HUES64 (cell line): ENCODE measurements at regions not wholly inside any gene's neighbourhood (a gene's known extent, or its start where the extent isn't known, plus 50 kb on each side); places are given as distances from the start of the nearest gene placed in this dataset.
A peak's percentile ranks its signal among the peaks of the same experiment; 100 is the strongest.

Experiments
- H3K27ac ChIP-seq: 2 replicates; pipeline ENCODE4 v1.7.0; 2013; ENCODE audit warnings: low read depth, low read length, inconsistent platforms
- H3K27me3 ChIP-seq: 2 replicates; pipeline ENCODE4 v1.6.1; 2013; ENCODE audit warnings: mild to moderate bottlenecking, low read length; ENCODE audit not compliant: insufficient read depth
- H3K36me3 ChIP-seq: 2 replicates; pipeline ENCODE4 v1.6.1; 2013; ENCODE audit warnings: mild to moderate bottlenecking, low read length; ENCODE audit not compliant: insufficient read depth
- H3K4me1 ChIP-seq: 2 replicates; pipeline ENCODE4 v1.6.1; 2013; ENCODE audit warnings: mild to moderate bottlenecking, low read length, moderate library complexity; ENCODE audit not compliant: insufficient read depth
- H3K4me3 ChIP-seq: 2 replicates; pipeline ENCODE4 v1.5.1; 2013; ENCODE audit warnings: mild to moderate bottlenecking, low read length, moderate library complexity
- H3K9ac ChIP-seq: 2 replicates; pipeline ENCODE4 v1.6.1; 2013; ENCODE audit warnings: mild to moderate bottlenecking, low read depth, low read length
- H3K9me3 ChIP-seq: 2 replicates; pipeline ENCODE4 v1.6.1; 2013; ENCODE audit warnings: low read depth, low read length; ENCODE audit not compliant: insufficient read depth
- WGBS: fragments of 150-250, 120-280 bp; methylation state at CpG from one replicate; pipeline ENCODE4 v1.1.7; 2013; ENCODE audit warnings: missing lambda C conversion rate; 5-methylcytosine and 5-hydroxymethylcytosine counted together

- Histone ChIP-seq H3K27me3 (no peaks in the 10 kb centered on the region), H3K9me3 (no peaks in the 10 kb centered on the region), H3K4me1 (peaks cover 10% of the 10 kb centered on the region), H3K36me3 (no peaks in the 10 kb centered on the region), H3K9ac (no peak overlapping the region), H3K4me3 (no peak overlapping the region), H3K27ac (peak overlapping the region; percentile 57; the same call in 1 of the 2 replicates)
- 76% methylated on average over 5 of the region's 5 CpGs for WGBS
Observed at GRCh38 chr15:29533647-29534046, 264.0 kb upstream of the NSMCE3 start.

- H3K4me1 ChIP-seq: peaks cover 10% of the 10 kb centered on the region
- H3K9ac ChIP-seq: no peak overlapping the region
- WGBS: 87% methylated on average over 1 of the region's 1 CpG
- H3K27ac ChIP-seq: no peak overlapping the region
- no peaks in the 10 kb centered on the region for H3K9me3 ChIP-seq
- no peaks in the 10 kb centered on the region for H3K27me3 ChIP-seq
- H3K36me3 ChIP-seq: no peaks in the 10 kb centered on the region
- no peak overlapping the region for H3K4me3 ChIP-seq
Observed at GRCh38 chr15:29532296-29532695, 262.7 kb upstream of the NSMCE3 start.

GRCh38 chr15:29530966-29531365 lies 261.3 kb upstream of the NSMCE3 start:
- H3K9ac ChIP-seq: no peak overlapping the region
- no peaks in the 10 kb centered on the region for H3K36me3 ChIP-seq
- no peak overlapping the region for H3K27ac ChIP-seq
- H3K4me1 ChIP-seq: peaks cover 10% of the 10 kb centered on the region
- H3K4me3 ChIP-seq: no peak overlapping the region
- H3K9me3 ChIP-seq: no peaks in the 10 kb centered on the region
- H3K27me3 ChIP-seq: no peaks in the 10 kb centered on the region
- WGBS: 88% methylated on average over 9 of the region's 9 CpGs

GRCh38 chr15:29529043-29529442 lies 259.4 kb upstream of the NSMCE3 start:
- no peaks in the 10 kb centered on the region for H3K9me3 ChIP-seq
- no peaks in the 10 kb centered on the region for H3K36me3 ChIP-seq
- peaks cover 7% of the 10 kb centered on the region for H3K4me1 ChIP-seq
- 93% methylated on average over 3 of the region's 3 CpGs for WGBS
- H3K27me3 ChIP-seq: no peaks in the 10 kb centered on the region
- no peak overlapping the region for H3K27ac ChIP-seq
- H3K9ac ChIP-seq: no peak overlapping the region
- H3K4me3 ChIP-seq: no peak overlapping the region

- WGBS: 88% methylated on average over 1 of the region's 1 CpG
- no peak overlapping the region for H3K27ac ChIP-seq
Observed at GRCh38 chr15:29528276-29528675, 258.7 kb upstream of the NSMCE3 start.

GRCh38 chr15:29526802-29527201 lies 257.2 kb upstream of the NSMCE3 start:
- Histone ChIP-seq H3K4me1 (peaks cover 7% of the 10 kb centered on the region; the same call in 1 of the 2 replicates), H3K9me3 (no peaks in the 10 kb centered on the region), H3K27ac (no peak overlapping the region), H3K4me3 (no peak overlapping the region), H3K27me3 (no peaks in the 10 kb centered on the region), H3K36me3 (no peaks in the 10 kb centered on the region), H3K9ac (no peak overlapping the region)
- 92% methylated on average over 5 of the region's 5 CpGs for WGBS

More at GRCh38 chr15:29528276-29528675, 258.7 kb upstream of the NSMCE3 start:
- Histone ChIP-seq H3K4me3 (no peak overlapping the region), H3K9me3 (no peaks in the 10 kb centered on the region), H3K27me3 (no peaks in the 10 kb centered on the region), H3K9ac (no peak overlapping the region), H3K4me1 (no peaks in the 10 kb centered on the region), H3K36me3 (no peaks in the 10 kb centered on the region)

DNA sequence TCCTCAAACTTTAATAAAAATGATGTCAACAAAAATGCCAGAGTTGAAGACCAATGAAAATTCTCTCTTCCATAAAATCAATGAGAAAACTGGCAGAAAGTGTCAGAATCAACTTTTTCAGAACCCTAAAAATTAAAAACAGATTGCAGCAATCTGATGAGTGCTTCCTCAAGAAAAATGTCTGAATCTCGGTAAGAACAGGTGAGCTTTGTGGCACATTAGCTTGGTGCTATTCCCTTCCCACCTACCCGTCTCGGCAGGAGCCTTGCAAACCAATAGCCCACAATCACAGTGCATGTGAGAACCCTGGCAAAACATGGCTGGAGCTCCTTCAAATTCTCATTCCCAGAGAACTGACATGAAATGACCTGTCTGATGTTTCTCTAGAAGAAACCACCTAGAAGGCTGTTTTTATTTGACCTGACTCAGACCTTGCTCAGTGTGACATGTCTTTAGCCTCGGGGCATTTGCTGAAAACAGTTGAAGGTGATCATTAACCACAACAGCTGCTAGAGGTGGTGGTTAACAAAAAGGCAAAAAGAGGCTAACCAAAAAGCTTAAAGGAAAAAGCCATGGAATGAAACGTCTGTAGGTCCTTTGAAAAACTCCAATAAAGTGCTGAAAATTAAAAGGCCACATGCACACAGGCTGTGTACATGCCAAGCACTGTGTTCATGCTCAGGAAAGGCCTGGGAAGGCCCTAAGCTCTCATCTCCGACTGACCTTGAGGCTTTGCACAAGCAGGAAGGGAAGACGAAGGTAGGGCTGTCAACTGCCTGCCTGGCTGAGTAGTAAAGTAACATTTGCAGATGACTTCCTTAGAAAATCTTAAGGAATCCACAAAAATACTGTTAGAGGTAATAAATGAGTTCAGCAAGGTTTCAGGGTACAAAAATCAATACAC lies 253.0 kb upstream of the NSMCE3 start:
- H3K9me3 ChIP-seq: no peaks in the 10 kb centered on the region
- WGBS: 71% methylated on average over 7 of the region's 7 CpGs
- H3K36me3 ChIP-seq: no peaks in the 10 kb centered on the region

DNA sequence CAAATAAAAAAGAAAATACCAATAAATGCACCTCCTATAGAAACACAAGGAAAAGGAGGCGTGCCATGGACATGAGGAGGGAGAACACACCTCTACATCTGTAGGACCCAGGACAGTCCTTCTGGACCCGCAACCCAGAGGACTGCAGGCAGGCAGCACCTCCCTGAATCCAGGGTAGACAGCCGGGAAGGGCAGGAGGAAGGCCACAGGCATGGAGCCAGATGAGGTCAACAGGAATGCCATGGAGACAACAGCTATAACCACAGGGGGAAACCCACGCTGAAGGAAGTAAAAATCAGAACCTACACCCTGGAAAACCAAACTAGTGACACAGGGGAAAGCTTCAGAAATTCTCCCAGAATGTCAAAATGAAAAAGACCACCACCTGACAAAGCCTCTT lies 248.8 kb upstream of the NSMCE3 start:
- no peaks in the 10 kb centered on the region for H3K36me3 ChIP-seq
- H3K27ac ChIP-seq: no peak overlapping the region
- H3K9ac ChIP-seq: no peak overlapping the region
- no peaks in the 10 kb centered on the region for H3K9me3 ChIP-seq
- 91% methylated on average over 4 of the region's 4 CpGs for WGBS
- no peaks in the 10 kb centered on the region for H3K27me3 ChIP-seq
- peaks cover 11% of the 10 kb centered on the region for H3K4me1 ChIP-seq
- H3K4me3 ChIP-seq: no peak overlapping the region

More for the DNA sequence above, 253.0 kb upstream of the NSMCE3 start:
- H3K27ac ChIP-seq: no peak overlapping the region
- H3K4me3 ChIP-seq: no peak overlapping the region
- peaks cover 11% of the 10 kb centered on the region for H3K4me1 ChIP-seq
- no peaks in the 10 kb centered on the region for H3K27me3 ChIP-seq
- H3K9ac ChIP-seq: no peak overlapping the region

DNA sequence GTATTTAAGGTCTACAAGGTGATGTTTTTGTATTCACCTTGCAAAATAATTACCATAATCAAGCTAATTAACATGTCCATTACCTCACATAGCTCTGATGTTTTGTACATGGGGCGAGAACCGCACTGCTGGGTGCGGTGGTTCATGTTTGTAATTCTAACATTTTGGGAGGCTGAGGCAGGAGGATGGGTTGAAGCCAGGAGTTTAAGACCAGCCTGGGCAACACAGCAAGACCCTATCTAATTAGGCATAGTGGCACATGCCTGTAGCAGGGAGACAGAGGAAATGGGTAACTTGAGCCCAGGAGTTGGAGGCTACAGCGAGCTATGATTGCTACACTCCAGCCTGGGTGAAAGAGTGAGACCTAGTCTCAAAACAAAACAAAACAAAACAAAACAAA lies 248.2 kb upstream of the NSMCE3 start:
- Histone ChIP-seq H3K27ac (no peak overlapping the region), H3K4me3 (no peak overlapping the region), H3K27me3 (no peaks in the 10 kb centered on the region), H3K4me1 (peaks cover 8% of the 10 kb centered on the region), H3K36me3 (no peaks in the 10 kb centered on the region), H3K9ac (no peak overlapping the region), H3K9me3 (no peaks in the 10 kb centered on the region)
- 98% methylated on average over 4 of the region's 4 CpGs for WGBS

DNA sequence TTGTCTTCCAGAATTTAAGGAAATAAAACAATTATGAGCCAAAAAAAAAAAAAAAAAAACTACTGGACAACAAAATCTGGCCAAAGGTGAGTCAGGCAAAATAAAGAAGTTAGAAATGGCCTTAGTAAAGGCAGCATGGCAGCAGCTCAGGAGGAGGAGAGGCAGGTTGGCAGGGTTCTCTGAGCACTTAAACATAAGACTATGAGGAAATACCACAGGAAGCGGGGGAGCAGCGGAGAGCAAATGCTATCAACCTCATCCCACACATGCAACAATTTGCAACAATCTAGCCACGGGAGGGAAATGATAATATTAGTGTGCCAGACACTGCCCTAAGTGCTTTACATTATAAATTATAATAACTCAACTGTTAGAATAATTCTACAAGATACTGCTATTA lies 247.3 kb upstream of the NSMCE3 start:
- WGBS: no CpG with 5 or more reads among the region's 3 CpGs
- Histone ChIP-seq H3K4me3 (no peak overlapping the region), H3K27ac (no peak overlapping the region), H3K36me3 (no peaks in the 10 kb centered on the region), H3K4me1 (peaks cover 4% of the 10 kb centered on the region; the same call in 1 of the 2 replicates), H3K9ac (no peak overlapping the region), H3K9me3 (no peaks in the 10 kb centered on the region), H3K27me3 (no peaks in the 10 kb centered on the region)

DNA sequence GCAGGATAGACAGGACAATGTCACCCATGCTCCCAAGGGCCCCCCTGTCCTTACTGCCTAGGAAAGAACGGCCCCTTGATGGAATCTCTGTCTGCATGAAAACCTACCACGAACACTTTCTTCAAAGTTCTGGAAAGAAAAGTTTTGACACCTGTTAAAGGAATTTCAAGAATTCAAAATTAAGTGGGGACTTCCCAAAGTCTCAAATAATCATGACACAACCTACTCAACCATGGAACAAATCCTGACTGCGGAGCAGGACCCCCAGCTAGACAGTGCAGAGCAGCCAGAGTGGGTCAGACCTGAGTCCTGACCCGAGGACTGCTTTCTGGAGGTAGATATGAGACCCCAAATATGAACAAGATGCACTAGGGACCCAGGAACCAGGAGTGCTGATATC lies 245.3 kb upstream of the NSMCE3 start:
- Histone ChIP-seq H3K9me3 (no peaks in the 10 kb centered on the region), H3K9ac (no peak overlapping the region), H3K4me1 (no peaks in the 10 kb centered on the region), H3K27ac (no peak overlapping the region), H3K36me3 (no peaks in the 10 kb centered on the region), H3K4me3 (no peak overlapping the region), H3K27me3 (no peaks in the 10 kb centered on the region)
- WGBS: 92% methylated on average over 4 of the region's 4 CpGs
